Thyroid gland (tissue), 4 donors: ENCODE measurements at regions not wholly inside any gene's neighbourhood (a gene's known extent, or its start where the extent isn't known, plus 50 kb on each side); places are given as distances from the start of the nearest gene placed in this dataset.

Experiments used
- DNase-seq, 2 donors: peaks; one replicate each; pipeline ENCODE4 v3.0.0-alpha.2; 2019
- H3K27ac ChIP-seq, 3 donors: fragments of 200-600 bp; sonication (generic); 1 replicate in 2 of 3; 2 replicates in 1 of 3; pipeline ENCODE4 v1.5.1; 2016 to 2019; ENCODE audit warnings: mild to moderate bottlenecking in 1 of 3, moderate library complexity in 1 of 3
- H3K27me3 ChIP-seq: fragments of 200-600 bp; sonication (generic); one replicate; pipeline ENCODE4 v1.5.1; 2019
- H3K36me3 ChIP-seq, 2 donors: fragments of 200-600 bp; sonication (generic); one replicate each; pipeline ENCODE4 v1.5.1; 2016 to 2019
- H3K4me1 ChIP-seq, 2 donors: fragments of 200-600 bp; sonication (generic); one replicate each; pipeline ENCODE4 v1.5.1; 2017 to 2019
- H3K4me3 ChIP-seq, 3 donors: fragments of 200-600 bp; sonication (generic); replicated peaks in 1 of 3; 1 replicate in 2 of 3; 2 replicates in 1 of 3; pipeline ENCODE4 v1.5.1; 2016; ENCODE audit warnings: mild to moderate bottlenecking in 1 of 3
- H3K9me3 ChIP-seq: fragments of 200-600 bp; sonication (generic); one replicate; pipeline ENCODE4 v1.5.1; 2017
- CTCF ChIP-seq, 6 experiments: fragments of 200-600 bp in 3 of 6; fragments of 450-650 bp in 3 of 6; sonication (generic) in 3 of 6; IDR thresholded peaks; one replicate each; pipeline ENCODE4 v1.5.1; 2016 to 2019; ENCODE audit warnings: antibody characterized with exemption in 6 of 6, mild to moderate bottlenecking in 2 of 6, inconsistent platforms in 1 of 6, moderate library complexity in 1 of 6
- POLR2A ChIP-seq, 2 donors: fragments of 450-650 bp; IDR thresholded peaks; one replicate each; pipeline ENCODE4 v1.6.1; 2017; ENCODE audit warnings: antibody characterized with exemption in 2 of 2, mild to moderate bottlenecking in 2 of 2, moderate library complexity in 1 of 2
- WGBS, 2 donors: methylation state at CpG; one replicate each; pipeline ENCODE4 v1.1.5; 2017; 5-methylcytosine and 5-hydroxymethylcytosine counted together
- intact Hi-C: fragments of 100-400 bp; cut with DNase I; formaldehyde crosslinking; loops from one replicate; pipeline ENCODE4 v1.15.1; 2023

GRCh38 chr6:132892929-132893771 is 78.8 kb downstream of the RPS12 start:
- intact Hi-C loops, result no loop called here
- WGBS, 2 donors, result 92 to 93% methylated on average over 5 of the region's 5 CpGs
- Histone ChIP-seq H3K27me3 (no peaks in the 10 kb centered on the region), H3K9me3 (no peaks in the 10 kb centered on the region), H3K27ac (no peak overlapping the region), H3K4me1 (no peaks in the 10 kb centered on the region), H3K36me3 (no peaks in the 10 kb centered on the region), H3K4me3 (no peak overlapping the region)
- TF ChIP-seq POLR2A (IDR thresholded peaks at IDR 0.05), result no peak
- no peak for TF ChIP-seq CTCF (IDR thresholded peaks at IDR 0.05)
- no peak for DNase-seq

GRCh38 chr6:132893772-132894490 is 79.6 kb downstream of the RPS12 start:
- 86 to 88% methylated on average over 8 of the region's 8 CpGs for WGBS, 2 donors
- Histone ChIP-seq H3K36me3 (no peaks in the 10 kb centered on the region), H3K27ac (no peak overlapping the region), H3K4me3 (no peak overlapping the region), H3K4me1 (no peaks in the 10 kb centered on the region), H3K27me3 (no peaks in the 10 kb centered on the region), H3K9me3 (no peaks in the 10 kb centered on the region)
- DNase-seq, result no peak
- TF ChIP-seq CTCF (IDR thresholded peaks at IDR 0.05) (no peak), POLR2A (IDR thresholded peaks at IDR 0.05) (no peak)
- intact Hi-C loops, result no loop called here

- H3K4me1 ChIP-seq, result peaks cover 0 to 5% of the 10 kb centered on the region in 2 donors
- intact Hi-C loops, result no loop called here
- TF ChIP-seq CTCF (IDR thresholded peaks at IDR 0.05) (no peak), POLR2A (IDR thresholded peaks at IDR 0.05) (no peak)
- WGBS, 2 donors, result 74 to 76% methylated on average over 4 of the region's 4 CpGs
- no peak for DNase-seq
- no peaks in the 10 kb centered on the region for H3K9me3 ChIP-seq
- no peaks in the 10 kb centered on the region for H3K36me3 ChIP-seq
- no peaks in the 10 kb centered on the region for H3K27me3 ChIP-seq
- H3K27ac ChIP-seq, result no peak overlapping the region
- no peak overlapping the region for H3K4me3 ChIP-seq
Observed at GRCh38 chr6:132898376-132898775, 84.0 kb downstream of the RPS12 start.

- no peaks in the 10 kb centered on the region for H3K27me3 ChIP-seq
- no peaks in the 10 kb centered on the region for H3K9me3 ChIP-seq
- H3K27ac ChIP-seq, result no peak overlapping the region
- no peak for DNase-seq
- H3K4me1 ChIP-seq, result peaks cover 0 to 5% of the 10 kb centered on the region in 2 donors
- H3K36me3 ChIP-seq, result no peaks in the 10 kb centered on the region
- TF ChIP-seq CTCF (IDR thresholded peaks at IDR 0.05) (no peak), POLR2A (IDR thresholded peaks at IDR 0.05) (no peak)
- no peak overlapping the region for H3K4me3 ChIP-seq
- 87% methylated on average over 2 of the region's 2 CpGs for WGBS, 2 donors
- intact Hi-C loops, result no loop called here
Observed at GRCh38 chr6:132900849-132901248, 86.5 kb downstream of the RPS12 start.

- DNase-seq, result peak; percentile 17 to 27
Observed at GRCh38 chr6:132902901-132903300, 88.5 kb downstream of the RPS12 start.

More at GRCh38 chr6:132902901-132903300, 88.5 kb downstream of the RPS12 start:
- Histone ChIP-seq H3K9me3 (no peaks in the 10 kb centered on the region), H3K4me1 (peaks cover 0 to 5% of the 10 kb centered on the region in 2 donors), H3K27ac (peak overlapping the region in 1 of 3 donors; percentile 8), H3K4me3 (no peak overlapping the region), H3K27me3 (no peaks in the 10 kb centered on the region), H3K36me3 (no peaks in the 10 kb centered on the region)
- WGBS, 2 donors, result 18 to 24% methylated on average over 6 of the region's 6 CpGs
- intact Hi-C loops, result no loop called here
- TF ChIP-seq CTCF (IDR thresholded peaks at IDR 0.05) (no peak), POLR2A (IDR thresholded peaks at IDR 0.05) (no peak)
